ENCODE measurements at regions not wholly inside any gene's neighbourhood (a gene's known extent, or its start where the extent isn't known, plus 50 kb on each side); places are given as distances from the start of the nearest gene placed in this dataset.

GRCh38 chr13:78035500-78035899 is 116.9 kb upstream of the EDNRB start:
- TF ChIP-seq EZH2 (IDR thresholded peaks at IDR 0.05; ENCODE audit: insufficient read depth, poor library complexity, severe bottlenecking): no peak
- no peak for TF ChIP-seq EZH2phosphoT487 (IDR thresholded peaks at IDR 0.05; ENCODE audit: insufficient read depth, low read depth)

Data from GM23248 (cell line).